Epithelial cell of esophagus (primary cell): ENCODE measurements at regions not wholly inside any gene's neighbourhood (a gene's known extent, or its start where the extent isn't known, plus 50 kb on each side); places are given as distances from the start of the nearest gene placed in this dataset.

Experiments
- DNase-seq: peaks from one replicate; pipeline ENCODE4 v3.0.0; 2010; ENCODE audit warnings: low read depth
- H3K4me3 ChIP-seq: 2 replicates; pipeline ENCODE4 v1.5.1; 2011; ENCODE audit warnings: mild to moderate bottlenecking, low read length, control low read depth
- CTCF ChIP-seq: IDR thresholded peaks from 2 replicates; pipeline ENCODE4 v1.5.1; 2011; ENCODE audit warnings: low read depth, mild to moderate bottlenecking, low read length, control low read depth, inconsistent platforms; ENCODE audit not compliant: insufficient read depth; ENCODE audit errors: missing control alignments

DNA sequence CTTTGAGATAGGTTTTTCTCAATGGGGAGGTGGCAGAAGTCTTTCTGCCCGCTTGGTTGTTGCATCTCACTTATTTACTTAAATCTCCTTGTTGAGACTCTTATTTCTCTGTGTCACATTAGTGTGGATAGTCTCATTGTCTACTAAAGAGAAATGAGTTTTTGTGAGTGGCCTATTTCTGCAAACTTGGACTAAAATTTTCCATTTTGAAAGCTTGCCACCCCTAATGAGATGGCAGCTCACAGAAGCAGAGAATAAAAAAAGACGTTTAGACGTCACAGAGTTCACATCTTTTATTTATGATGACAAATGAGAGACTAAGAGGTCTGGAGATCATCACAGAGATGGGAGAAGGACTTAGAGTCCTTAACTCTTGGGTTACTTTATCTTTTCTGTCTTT lies 262.7 kb upstream of the PHYHIPL start:
- no peak for TF ChIP-seq CTCF
- H3K4me3 ChIP-seq, result no peak overlapping the region
- DNase-seq, result no peak

- DNase-seq, result no peak
- TF ChIP-seq CTCF, result no peak
- H3K4me3 ChIP-seq, result no peak overlapping the region
Observed at GRCh38 chr10:58918887-58919286, 257.6 kb upstream of the PHYHIPL start.

DNA sequence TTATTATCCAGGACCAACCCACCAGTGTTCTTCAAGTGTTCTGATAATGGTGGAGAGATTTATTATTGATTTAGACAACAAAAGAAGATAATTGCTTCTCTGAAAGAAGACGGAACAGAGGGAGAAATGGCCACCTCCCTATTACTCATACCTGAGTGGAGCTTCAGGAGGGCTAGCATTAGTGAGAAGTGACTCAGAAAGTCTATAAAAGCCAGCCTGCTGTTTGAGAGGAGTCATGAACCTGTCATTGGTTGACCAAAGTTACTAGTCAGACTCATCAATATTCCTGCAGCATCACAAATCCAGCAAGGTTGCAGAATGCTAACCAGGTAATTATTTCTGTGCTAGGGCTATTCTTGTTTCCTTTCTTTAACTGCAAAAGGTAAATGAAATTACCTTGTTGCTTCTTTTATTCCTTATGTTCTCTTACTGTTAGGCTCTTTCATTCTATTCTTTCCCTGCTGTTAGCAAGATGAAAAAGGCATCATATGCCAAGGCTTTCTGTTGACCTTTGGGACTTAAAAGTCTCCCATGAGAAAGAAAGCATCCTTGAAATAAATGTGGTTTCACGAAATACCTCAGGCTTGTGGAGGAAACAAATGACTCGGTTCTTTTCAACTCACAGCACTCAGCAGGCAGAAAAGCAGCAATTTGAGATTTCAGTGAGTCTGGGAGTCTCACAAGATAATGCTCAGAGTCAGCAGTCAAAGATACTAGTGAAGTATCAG lies 256.4 kb upstream of the PHYHIPL start:
- no peak overlapping the region for H3K4me3 ChIP-seq
- TF ChIP-seq CTCF, result no peak
- DNase-seq, result peak; percentile 94

GRCh38 chr10:58920655-58921003 lies 255.8 kb upstream of the PHYHIPL start:
- DNase-seq, result peak; percentile 52
- no peak overlapping the region for H3K4me3 ChIP-seq
- no peak for TF ChIP-seq CTCF

GRCh38 chr10:58921421-58921855 lies 255.0 kb upstream of the PHYHIPL start:
- no peak for DNase-seq
- no peak for TF ChIP-seq CTCF
- no peak overlapping the region for H3K4me3 ChIP-seq

GRCh38 chr10:58925381-58925780 lies 251.1 kb upstream of the PHYHIPL start:
- no peak overlapping the region for H3K4me3 ChIP-seq
- peak; percentile 59 for DNase-seq
- TF ChIP-seq CTCF, result no peak

- H3K4me3 ChIP-seq, result no peak overlapping the region
- no peak for TF ChIP-seq CTCF
- DNase-seq, result peak; percentile 4
Observed at GRCh38 chr10:58930500-58930899, 245.9 kb upstream of the PHYHIPL start.
